Progenitor cell of endocrine pancreas (in vitro differentiated cells): ENCODE measurements at regions not wholly inside any gene's neighbourhood (a gene's known extent, or its start where the extent isn't known, plus 50 kb on each side); places are given as distances from the start of the nearest gene placed in this dataset.
A peak's percentile ranks its signal among the peaks of the same experiment; 100 is the strongest.
"Not testable (repeated sequence)": the region's sequence is repeated elsewhere in the genome, so short reads cannot be mapped to it uniquely, and the experiment has no call there.

Experiments
- DNase-seq: peaks from one replicate; pipeline ENCODE4 v3.0.0; 2021; ENCODE audit warnings: low spot score; ENCODE audit not compliant: unreplicated experiment
- H3K27ac Mint-ChIP-seq: 2 replicates; pipeline ENCODE4 v1.8.0; 2021; ENCODE audit warnings: mild to moderate bottlenecking, moderate library complexity, mixed read lengths
- H3K27me3 Mint-ChIP-seq: 2 replicates; pipeline ENCODE4 v1.8.0; 2021; ENCODE audit warnings: mixed read lengths
- H3K36me3 Mint-ChIP-seq: 2 replicates; pipeline ENCODE4 v1.8.0; 2022; ENCODE audit warnings: mixed read lengths; ENCODE audit not compliant: insufficient read depth
- H3K4me1 Mint-ChIP-seq: 2 replicates; pipeline ENCODE4 v1.8.0; 2021; ENCODE audit warnings: low read depth, mixed read lengths
- H3K4me3 Mint-ChIP-seq: 2 replicates; pipeline ENCODE4 v1.8.0; 2021; ENCODE audit warnings: low read depth, mild to moderate bottlenecking, moderate library complexity, mixed read lengths
- H3K9me3 Mint-ChIP-seq: 2 replicates; pipeline ENCODE4 v1.8.0; 2021; ENCODE audit warnings: low read depth, mixed read lengths
- CTCF ChIP-seq: fragments of 200-600 bp; sonication (generic); IDR thresholded peaks from one replicate; pipeline ENCODE4 v1.5.0; 2021; ENCODE audit warnings: antibody characterized with exemption, mild to moderate bottlenecking; ENCODE audit not compliant: unreplicated experiment

- no peak for TF ChIP-seq CTCF
- H3K27me3 Mint-ChIP-seq: no peaks in the 10 kb centered on the region
- H3K36me3 Mint-ChIP-seq: no peaks in the 10 kb centered on the region
- DNase-seq: no peak
- no peak overlapping the region for H3K4me3 Mint-ChIP-seq
- peaks cover 19% of the 10 kb centered on the region for H3K4me1 Mint-ChIP-seq
- H3K9me3 Mint-ChIP-seq: no peaks in the 10 kb centered on the region
- no peak overlapping the region for H3K27ac Mint-ChIP-seq
Observed at GRCh38 chr11:92002568-92002967, 222.1 kb upstream of the FAT3 start.

- H3K27me3 Mint-ChIP-seq: no peaks in the 10 kb centered on the region
- H3K9me3 Mint-ChIP-seq: no peaks in the 10 kb centered on the region
- H3K4me3 Mint-ChIP-seq: no peak overlapping the region
- TF ChIP-seq CTCF: no peak
- no peaks in the 10 kb centered on the region for H3K36me3 Mint-ChIP-seq
- peak overlapping the region; percentile 85 for H3K27ac Mint-ChIP-seq
- DNase-seq: no peak
- H3K4me1 Mint-ChIP-seq: peaks cover 24% of the 10 kb centered on the region
Observed at GRCh38 chr11:91998481-91998880, 226.1 kb upstream of the FAT3 start.

GRCh38 chr11:91997226-91997625, 227.4 kb upstream of the FAT3 start:
- Mint-ChIP-seq H3K9me3 (no peaks in the 10 kb centered on the region), H3K36me3 (no peaks in the 10 kb centered on the region), H3K27me3 (no peaks in the 10 kb centered on the region), H3K4me3 (no peak overlapping the region), H3K27ac (peak overlapping the region; percentile 29), H3K4me1 (peaks cover 21% of the 10 kb centered on the region)
- no peak for TF ChIP-seq CTCF
- DNase-seq: no peak

- no peak overlapping the region for H3K4me3 Mint-ChIP-seq
- no peak for TF ChIP-seq CTCF
- no peaks in the 10 kb centered on the region for H3K36me3 Mint-ChIP-seq
- H3K4me1 Mint-ChIP-seq: peaks cover 20% of the 10 kb centered on the region
- H3K27ac Mint-ChIP-seq: no peak overlapping the region
- no peaks in the 10 kb centered on the region for H3K27me3 Mint-ChIP-seq
- no peak for DNase-seq
- no peaks in the 10 kb centered on the region for H3K9me3 Mint-ChIP-seq
Observed at GRCh38 chr11:91996526-91996925, 228.1 kb upstream of the FAT3 start.

GRCh38 chr11:91988443-91988842, 236.2 kb upstream of the FAT3 start:
- not testable (repeated sequence) for H3K36me3 Mint-ChIP-seq, H3K27me3 Mint-ChIP-seq, H3K4me3 Mint-ChIP-seq, H3K4me1 Mint-ChIP-seq, DNase-seq, H3K27ac Mint-ChIP-seq
- peaks cover 20% of the 10 kb centered on the region for H3K9me3 Mint-ChIP-seq

- DNase-seq: no peak
- Mint-ChIP-seq H3K9me3 (peaks cover 18% of the 10 kb centered on the region), H3K36me3 (no peaks in the 10 kb centered on the region), H3K27me3 (no peaks in the 10 kb centered on the region), H3K4me1 (peaks cover 2% of the 10 kb centered on the region), H3K27ac (no peak overlapping the region), H3K4me3 (no peak overlapping the region)
- no peak for TF ChIP-seq CTCF
Observed at GRCh38 chr11:91986218-91986617, 238.4 kb upstream of the FAT3 start.
